Right ventricle myocardium superior (tissue), 1 donor: ENCODE measurements at regions not wholly inside any gene's neighbourhood (a gene's known extent, or its start where the extent isn't known, plus 50 kb on each side); places are given as distances from the start of the nearest gene placed in this dataset.

Source experiments
- ATAC-seq: fragments of 200-7000 bp; cut with Tn5 transposase; one replicate; pipeline ENCODE4 v1.9.1; 2020; ENCODE audit warnings: mild to moderate bottlenecking; ENCODE audit not compliant: poor library complexity
- DNase-seq: peaks from one replicate; pipeline ENCODE4 v3.0.0-alpha.2; 2020
- intact Hi-C: fragments of 100-400 bp; cut with DNase I; formaldehyde crosslinking; loops from one replicate; pipeline ENCODE4 v1.11.2; 2022
- donor health status: DM: no; HTN: yes; CAD: no; lungs with severe emphysema.

DNA sequence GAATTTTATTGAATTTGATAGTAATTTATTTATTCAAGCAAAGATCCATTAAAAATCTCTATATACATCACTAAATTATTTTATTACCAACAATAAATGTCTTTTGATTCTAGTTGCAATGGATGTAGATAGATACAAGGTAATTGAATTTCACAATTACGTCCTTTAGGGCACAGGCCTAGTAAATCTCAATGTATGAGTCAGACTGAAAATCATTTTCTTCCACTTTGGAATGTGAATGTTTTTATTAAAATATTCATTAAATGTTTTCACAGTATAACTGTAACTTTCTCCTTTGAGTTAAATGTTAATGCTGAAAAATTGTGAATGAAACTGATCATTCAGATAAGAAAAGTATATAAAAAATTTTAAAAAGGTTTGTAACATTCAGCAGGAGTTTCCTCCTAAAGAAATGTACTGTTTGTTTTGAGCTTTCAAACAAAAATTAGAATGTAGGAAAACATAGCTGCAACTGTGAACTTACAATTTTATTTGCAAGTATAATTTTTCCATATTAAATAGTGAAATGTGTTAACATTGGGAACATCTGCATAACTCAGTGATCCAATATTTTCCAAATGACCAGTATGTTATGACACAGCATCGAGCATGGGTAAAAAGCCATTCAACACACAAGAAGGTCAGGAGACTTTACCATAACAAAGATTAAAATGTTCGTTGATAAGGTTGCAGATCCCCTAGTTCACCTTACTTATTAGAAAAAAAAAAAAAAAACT is 663.7 kb downstream of the METTL4 start:
- intact Hi-C loops: no loop called here
- DNase-seq: no peak

DNA sequence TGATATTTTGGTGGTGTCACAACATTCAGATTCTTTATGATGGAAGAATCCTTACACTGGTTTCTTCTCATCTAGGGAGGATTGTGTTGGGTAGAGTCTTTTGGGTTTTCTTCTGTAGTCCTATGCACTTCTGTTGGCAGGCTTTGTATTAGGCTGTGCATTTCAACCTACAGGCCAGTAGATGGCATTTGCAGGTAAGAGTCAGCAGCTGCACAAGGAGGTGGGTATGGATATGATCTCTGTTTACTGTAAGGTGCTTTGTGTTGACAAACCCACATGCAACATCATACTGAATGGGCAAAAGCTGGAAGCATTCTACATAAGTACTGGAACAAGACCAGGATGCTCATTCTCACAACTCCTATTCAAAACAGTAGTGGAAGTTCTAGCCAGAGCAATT is 656.8 kb downstream of the METTL4 start:
- intact Hi-C loops: no loop called here
- ATAC-seq (no peak), DNase-seq (no peak)

More for the DNA sequence above, 663.7 kb downstream of the METTL4 start:
- ATAC-seq: no peak

DNA sequence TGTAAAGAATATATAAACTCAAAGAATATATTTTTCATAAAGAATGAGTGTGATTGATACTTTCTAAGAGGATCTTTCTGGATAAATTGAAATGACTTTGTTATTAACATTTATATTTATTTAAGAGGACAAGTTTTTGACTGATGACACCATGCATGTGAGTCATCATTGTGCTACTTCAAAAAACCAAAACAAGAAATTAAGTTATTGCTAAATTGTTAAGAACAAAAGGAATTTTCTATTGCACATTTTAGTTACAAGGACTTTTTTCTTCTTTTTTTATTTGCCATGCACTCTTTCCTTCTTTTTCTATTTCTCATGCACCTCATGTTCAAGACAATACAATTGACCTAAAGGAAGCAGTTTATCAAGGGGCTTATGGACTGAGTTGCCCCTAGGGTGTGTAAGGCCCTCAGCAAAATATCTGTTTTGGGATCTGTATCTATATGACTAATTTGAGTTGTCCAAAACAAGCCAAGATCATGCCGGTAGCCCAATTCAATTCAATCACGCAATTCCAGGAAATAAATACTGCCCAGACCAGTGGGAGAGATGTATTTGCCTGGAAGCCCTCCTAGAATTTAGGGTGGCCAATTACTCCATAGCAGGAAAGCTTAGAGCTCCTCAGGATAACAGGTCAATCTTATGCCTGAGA is 654.3 kb downstream of the METTL4 start:
- intact Hi-C loops: no loop called here
- ATAC-seq (no peak), DNase-seq (no peak)

DNA sequence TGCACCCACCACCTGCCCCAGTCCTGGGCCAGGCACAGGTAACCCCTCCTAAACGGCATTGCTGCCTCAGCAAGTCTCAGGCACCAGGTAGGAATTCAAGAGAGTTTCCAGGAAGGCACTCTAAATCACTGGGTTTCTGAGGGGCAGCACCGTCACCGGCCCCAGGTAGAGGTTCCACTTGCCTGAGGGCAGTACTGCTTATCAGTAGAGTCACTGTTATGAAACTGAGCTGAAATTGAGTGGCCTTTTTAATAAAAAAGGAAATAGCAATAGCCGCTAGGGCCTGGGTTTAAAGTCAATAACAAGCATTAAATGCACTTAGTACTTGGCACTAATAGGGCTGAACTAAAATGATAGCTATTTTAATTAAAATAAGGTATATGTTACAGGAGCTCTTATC is 653.7 kb downstream of the METTL4 start:
- DNase-seq (no peak), ATAC-seq (no peak)
- intact Hi-C loops: no loop called here

DNA sequence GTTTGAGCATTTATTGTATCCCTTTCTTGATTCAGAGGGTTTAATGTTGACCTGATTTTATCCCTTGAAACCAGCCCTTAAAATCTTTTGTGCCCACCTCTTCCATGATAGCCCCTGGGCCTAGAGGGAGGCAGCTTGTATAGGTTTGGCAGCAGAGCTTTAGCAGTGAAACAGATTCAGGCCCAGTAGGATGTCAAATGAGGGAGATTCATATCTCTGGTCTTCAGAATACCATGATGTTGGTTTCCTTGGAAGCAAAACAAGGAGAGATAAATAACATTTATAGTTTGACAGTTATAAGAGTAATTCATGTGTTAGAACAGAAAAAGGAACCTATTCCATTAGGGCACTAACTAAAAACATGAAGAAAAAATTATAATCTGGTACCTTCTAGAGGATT is 649.2 kb downstream of the METTL4 start:
- DNase-seq (no peak), ATAC-seq (no peak)
- intact Hi-C loops: no loop called here

DNA sequence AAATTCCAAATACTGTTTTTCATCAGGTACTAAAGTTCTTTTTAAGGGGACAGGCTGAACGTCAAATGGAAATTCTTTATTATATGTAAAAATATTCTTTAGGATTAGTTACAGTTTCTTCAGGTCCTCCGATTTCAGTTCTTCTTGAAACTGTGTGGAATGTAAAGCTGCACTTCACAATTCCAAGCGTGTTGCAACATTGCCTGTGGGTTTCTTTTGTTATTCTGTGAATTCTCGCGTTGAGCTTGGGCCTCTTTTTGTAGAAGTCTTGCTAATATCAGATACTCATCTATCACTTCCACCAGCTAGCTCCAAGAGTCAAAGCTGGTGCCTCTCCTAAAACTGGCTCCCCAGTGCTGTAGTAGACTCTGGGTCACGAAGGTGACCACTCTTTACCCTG is 642.6 kb downstream of the METTL4 start:
- DNase-seq (no peak), ATAC-seq (no peak)
- intact Hi-C loops: no loop called here

DNA sequence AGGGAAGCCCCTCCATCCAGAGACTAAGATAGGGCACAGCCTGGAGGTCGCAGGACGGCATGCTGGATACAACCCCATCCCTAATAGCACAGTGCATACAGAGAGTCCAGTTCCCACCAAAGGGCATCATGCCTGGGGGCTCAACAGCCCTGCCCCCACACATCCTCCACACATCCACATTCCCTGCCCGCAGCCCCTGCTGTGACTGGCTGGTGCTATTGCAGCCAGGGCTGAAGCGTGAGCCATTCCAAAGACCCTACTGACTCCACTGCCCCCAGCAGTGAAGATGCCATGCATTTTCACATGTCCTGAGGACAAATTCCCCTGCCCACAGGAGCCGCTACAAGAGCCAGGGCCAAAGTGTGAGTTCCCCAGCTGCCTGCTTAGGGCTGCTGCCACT is 641.6 kb downstream of the METTL4 start:
- ATAC-seq (no peak), DNase-seq (no peak)
- intact Hi-C loops: no loop called here

DNA sequence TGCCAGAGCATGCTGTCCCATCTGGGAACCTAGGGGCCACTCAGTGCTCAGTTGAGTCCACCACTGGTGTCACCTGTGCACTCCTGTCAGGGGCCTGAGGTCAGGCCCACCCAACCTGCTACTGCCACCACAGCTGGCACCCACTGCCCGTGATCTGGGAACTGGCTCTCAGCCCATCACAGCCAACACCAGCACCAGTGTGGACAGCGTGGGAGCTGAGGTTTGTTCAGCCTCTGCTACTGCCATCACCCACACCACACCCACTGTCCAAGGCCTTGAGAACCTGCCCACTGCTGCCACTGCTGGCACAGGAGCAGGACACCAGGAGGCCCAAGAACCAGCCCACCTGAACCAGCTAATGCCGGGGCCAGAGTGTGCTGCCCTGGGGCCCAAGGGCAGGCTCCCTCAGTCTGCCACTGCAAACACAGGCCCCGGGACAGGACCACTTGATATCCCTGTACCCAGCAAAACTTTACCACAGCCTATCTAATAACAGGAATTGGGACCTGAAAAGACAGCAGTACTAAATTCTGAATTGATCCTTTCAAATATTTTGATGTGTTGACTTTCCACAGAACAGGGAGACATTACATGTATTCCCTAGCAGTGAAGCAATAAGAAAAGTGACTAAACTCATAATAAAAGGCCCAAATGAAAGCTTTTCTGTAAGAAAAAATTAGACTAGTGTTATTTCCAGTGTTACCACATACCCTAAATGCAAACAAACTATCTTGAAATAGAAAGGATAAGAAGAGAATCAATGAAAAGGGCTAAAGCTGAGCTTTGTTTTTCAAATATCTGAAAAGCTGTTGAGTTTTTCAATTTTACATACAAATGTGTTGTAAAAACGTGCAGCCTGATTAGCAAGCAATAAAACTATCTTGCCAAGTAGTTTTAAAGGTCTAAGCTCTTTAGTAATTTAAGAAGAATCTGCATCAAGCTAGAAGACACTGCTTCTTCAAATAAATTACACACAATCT is 640.7 kb downstream of the METTL4 start:
- intact Hi-C loops: no loop called here
- ATAC-seq: no peak
- no peak for DNase-seq

DNA sequence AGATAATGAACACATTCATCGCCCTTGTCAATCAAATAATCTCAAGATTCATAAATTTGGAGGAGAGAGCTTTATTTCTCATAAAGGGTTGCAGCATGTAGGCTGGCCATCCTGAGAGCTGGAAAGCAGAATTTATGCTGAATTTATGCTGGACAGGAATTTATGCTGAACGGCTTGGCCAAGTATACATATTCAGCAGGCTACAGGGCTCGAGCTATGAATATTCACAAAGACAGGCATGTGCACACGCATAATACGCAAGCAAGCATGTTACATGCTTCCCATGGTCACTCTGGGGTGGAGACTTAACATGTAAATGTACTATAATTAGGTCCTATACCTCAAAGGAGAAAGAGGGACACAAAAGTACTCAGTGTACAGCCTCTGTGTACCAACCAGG is 618.8 kb downstream of the METTL4 start:
- intact Hi-C loops: no loop called here
- no peak for DNase-seq
- no peak for ATAC-seq

DNA sequence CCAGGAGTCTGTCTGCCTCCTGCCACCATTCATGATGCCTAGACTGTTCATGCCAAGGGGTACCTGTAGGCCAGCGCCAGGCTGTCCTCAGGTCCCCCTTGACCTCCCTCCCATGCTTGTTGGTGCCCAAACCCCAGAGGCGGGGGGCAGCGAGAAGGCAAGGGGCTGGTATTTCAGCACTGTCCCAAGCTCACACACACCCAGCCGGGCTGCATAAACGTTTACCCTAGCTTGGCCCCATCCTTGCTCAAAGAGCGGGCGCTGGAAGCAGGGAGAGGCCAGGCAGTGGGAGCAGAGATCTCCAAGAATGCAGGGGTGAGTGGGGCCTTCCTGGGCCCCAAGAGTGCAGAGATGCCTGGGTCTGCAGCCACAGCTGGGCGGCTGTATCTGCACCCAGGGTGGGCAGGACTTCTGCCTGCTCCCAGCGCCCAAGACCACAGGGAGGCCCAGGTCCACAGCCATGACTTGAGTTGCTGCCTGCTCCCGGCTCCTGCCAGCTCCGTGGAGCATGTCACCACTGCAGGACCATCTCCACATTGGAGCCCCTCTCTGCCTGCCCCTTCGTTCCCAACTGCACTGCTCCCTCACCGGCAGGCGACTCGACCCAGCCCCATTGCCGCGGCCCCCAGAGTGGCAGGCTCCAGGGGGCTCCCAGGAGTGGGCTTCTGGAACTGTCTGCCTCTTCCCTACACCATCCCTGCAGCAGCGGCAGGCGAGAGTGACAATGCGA is 616.6 kb downstream of the METTL4 start:
- DNase-seq (no peak), ATAC-seq (no peak)
- intact Hi-C loops: no loop called here

DNA sequence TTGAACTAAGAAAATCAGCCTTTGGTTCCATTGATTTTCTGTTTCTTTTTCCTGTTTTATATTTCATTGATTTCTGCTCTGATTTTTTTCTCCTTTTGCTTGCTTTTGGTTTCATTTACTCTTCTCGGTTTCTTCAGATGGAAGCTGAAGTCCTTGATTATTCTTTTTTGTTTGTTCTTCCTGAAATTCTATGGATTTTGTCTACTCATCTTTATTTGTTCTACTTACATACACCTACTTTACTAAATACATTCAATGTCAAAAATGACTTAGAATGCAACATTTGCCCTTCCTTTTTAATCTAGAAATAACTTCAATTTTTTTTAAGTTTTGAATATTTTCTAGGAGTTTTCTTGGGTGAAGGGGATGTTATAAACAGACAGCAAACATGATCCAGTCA is 612.5 kb downstream of the METTL4 start:
- ATAC-seq (no peak), DNase-seq (no peak)
- intact Hi-C loops: no loop called here

DNA sequence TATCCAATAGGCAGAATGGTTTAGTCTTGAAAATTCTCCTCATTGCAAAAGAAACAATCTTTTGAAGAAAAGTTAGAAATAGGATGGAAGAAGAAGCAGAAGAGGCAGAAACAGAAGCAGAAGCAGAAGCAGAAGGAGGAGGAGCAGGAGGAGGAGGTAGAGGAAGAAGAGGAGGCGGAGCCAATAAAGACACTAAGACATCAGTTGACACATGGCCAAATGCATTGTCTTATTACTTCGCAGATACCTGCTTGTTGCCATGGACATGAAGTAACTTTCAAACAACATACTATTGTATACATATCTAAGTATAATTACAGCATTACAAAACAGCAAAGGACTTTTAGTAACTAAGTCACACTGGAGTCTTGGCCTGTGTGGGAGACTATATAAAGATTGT is 606.3 kb downstream of the METTL4 start:
- ATAC-seq: no peak
- intact Hi-C loops: no loop called here
- no peak for DNase-seq

DNA sequence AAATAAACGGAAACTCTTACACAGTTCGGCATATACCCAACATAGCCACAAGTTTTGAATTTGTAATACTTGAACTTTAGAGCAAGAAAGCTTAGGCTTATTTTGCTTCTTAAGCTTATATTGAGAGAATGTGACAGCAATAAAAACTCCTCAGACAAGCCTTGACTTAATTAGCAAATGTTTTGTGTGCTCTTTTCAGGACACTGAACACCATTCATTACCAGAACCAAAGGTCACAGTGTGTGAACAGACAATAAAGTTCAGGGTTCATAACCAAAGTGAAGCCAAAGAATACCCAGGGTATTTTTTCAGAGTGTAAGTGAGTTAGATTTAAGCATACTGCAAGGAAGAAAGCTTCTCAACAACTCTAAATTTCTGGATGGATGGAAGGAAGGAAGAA is 605.8 kb downstream of the METTL4 start:
- intact Hi-C loops: no loop called here
- DNase-seq (no peak), ATAC-seq (no peak)

DNA sequence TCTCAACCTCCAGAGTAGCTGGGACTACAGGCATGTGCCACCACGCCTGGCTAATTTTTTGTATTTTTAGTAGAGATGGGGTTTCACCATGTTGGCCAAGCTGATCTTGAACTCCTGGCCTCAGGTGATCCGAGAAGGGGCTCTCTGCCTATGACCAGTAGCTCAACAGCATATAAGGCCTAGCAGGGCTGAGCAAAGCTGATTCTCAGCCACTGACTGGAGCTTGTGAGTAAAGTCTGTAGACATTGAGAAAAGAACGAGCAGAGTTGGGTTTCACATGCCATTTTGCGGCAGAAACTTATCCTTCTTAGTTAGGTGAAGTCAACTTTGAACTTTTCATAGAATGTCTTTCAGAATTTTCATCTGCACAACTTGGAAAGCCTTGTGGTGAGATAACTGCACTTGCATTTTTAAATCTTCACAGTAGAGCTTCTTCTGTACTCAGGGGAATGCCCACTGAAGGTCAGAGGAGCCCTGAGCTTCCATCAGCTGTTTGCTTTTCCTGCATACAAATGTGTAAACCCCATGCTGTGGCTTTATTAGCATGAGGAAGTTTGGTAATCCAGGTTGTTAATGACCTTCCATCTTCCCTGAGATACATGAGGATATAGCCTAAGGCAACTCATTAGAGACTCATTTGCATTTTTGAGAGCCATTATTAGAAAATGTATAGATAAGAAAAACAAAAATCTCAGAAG is 602.4 kb downstream of the METTL4 start:
- intact Hi-C loops: no loop called here
- ATAC-seq (no peak), DNase-seq (no peak)

DNA sequence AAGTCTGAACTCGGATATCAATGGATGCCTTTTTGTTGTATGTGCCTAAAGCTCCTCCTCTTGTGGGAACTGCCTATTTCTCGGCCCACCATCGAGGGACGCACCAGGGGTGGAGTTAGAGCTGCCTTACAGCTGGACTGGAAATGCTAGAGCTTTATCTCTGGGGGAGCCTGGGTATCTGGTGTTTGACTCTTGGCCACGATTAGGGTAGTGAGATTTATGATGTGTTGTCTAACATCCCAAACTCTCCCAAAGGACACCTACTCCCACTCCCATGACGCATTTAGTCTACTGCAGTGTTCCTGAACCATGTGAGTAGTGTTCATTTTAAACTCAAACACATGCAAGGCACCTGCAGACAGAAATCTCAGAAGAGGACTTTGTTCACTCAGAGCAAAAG is 594.8 kb downstream of the METTL4 start:
- no peak for ATAC-seq
- intact Hi-C loops: no loop called here
- DNase-seq: no peak

DNA sequence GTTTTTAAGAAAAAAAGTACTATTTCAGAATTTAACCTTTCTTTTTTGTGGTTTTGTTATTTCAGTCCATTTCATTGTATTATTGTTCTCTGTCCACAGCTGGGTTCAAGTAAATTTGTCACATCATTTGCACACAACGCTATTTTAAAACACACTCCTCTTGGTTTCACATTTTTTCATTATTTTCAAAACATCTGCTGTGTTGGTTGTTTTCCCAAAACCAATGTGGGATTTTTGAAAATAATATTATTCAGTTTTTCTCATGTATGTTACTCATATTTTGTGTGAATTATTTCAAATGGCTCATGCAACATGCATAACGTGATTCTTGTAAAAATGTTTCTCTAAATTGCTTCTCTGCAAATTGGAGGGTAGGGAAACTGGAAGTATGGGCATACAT is 589.2 kb downstream of the METTL4 start:
- ATAC-seq (no peak), DNase-seq (no peak)
- intact Hi-C loops: no loop called here

DNA sequence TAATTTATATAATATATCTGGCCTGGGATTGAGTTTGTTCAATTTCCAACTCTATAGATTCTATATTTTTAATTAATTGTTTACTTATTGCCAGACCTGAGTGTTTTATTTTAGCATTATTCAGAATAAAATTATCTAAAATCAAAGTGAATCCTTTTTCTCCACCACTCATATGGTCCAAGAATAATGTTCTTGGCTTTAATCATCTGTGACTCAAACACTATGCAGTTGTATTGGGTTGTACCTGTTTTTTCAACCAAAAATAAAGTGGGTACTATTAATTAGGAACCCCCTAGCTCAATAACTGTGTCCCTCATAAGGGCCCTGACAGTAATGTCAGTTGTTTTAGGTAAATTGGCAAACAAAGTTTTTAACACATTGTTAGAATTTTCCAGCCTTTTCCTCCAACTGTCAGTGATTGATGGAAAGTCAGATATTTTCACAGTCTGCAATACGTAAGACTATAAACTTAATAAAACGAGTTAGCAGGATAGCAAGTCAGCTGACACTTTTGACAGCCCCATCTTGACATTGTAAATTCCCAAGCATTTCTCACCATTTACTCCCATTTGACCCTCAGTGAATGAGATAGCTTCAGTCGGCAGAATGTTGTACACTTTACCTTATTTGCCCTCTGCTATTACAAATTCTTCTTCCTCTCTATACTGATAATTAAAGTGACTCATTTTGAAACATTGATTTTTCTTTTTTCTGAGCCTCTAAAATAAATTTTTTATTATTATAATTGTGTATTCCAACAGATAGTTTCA is 587.4 kb downstream of the METTL4 start:
- ATAC-seq: no peak
- no peak for DNase-seq
- intact Hi-C loops: no loop called here

DNA sequence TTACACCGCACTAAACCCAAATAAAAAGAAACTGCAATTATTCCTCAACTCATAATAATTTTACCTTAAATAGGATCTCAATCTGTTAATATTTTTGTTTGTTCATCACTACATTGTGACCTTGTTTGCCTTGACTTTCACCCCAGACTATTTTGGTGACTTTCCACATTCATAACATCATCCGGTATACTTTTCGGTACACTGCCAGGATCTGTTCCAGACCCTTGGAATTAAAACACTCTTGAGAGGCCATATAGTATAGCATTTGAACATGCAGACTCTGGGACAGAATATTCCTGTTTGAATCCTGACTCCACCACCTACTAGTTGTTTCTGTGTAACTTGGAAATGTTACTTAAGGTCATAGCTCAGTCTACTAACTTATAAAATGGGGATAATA is 577.4 kb downstream of the METTL4 start:
- ATAC-seq (no peak), DNase-seq (no peak)
- intact Hi-C loops: no loop called here
